NCI-H2227 (cell line): ENCODE measurements at regions not wholly inside any gene's neighbourhood (a gene's known extent, or its start where the extent isn't known, plus 50 kb on each side); places are given as distances from the start of the nearest gene placed in this dataset.
A peak's percentile ranks its signal among the peaks of the same experiment; 100 is the strongest.

Source experiments
- DNase-seq: peaks from one replicate; lab custom pipeline; 2025; ENCODE audit not compliant: unreplicated experiment; lab: John Stamatoyannopoulos, UW

DNA sequence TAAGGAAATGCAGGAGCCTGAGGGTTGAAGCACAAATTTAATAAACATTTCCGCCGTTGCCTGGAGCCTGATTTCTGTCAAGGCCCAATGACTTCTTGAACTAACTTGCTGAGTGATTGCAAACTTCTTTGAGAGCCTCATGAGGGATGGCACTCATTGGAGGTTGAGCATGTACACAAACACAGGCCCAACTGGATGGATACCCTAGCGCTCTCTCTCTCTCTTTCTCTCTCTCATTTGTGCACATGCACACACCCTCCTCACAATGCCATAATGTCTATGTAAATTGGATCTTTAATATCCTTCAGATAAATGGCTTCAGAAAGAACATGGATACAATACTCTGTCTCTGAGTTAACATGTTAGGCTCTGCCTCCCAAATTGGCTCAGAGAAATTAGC, 597.7 kb upstream of the CADM1 start:
- DNase-seq = no peak

DNA sequence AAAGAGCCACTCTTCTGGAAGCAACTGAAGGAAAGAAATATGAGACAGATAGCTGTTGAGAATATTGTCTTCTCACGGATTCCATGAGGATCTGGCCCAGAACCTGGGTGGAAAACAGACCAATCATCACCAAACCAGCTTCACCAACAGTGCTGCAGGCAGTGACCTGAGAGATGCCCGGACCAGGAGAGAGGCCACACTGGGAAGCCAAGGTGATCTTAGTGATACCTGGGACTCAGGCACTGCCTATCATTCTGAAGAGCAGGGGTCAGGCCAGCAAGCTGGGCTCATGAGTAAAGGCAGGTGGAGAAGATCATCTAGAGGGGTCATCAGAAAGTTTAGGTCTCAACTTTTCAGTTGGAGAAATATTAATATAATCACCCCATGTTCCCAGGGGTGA, 595.8 kb upstream of the CADM1 start:
- DNase-seq = no peak

DNA sequence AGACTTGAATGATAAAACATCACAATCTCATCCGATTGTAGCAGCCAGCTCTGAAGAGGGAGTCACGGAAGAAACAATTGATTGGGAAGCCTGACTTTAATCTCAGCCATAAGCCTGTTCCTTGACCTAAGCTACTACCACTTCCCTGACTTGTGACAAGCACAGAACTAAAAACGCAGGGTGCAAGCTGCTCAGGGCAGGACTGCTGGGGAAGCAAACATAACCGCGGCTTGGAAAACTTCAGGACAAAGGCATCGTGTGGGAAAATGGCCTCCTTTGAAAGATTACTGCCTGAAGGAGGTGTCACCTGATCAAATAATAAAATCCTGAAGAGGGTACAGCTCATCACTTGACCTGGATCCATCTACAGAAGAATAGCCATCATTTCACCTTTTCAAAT, 595.3 kb upstream of the CADM1 start:
- DNase-seq = no peak

DNA sequence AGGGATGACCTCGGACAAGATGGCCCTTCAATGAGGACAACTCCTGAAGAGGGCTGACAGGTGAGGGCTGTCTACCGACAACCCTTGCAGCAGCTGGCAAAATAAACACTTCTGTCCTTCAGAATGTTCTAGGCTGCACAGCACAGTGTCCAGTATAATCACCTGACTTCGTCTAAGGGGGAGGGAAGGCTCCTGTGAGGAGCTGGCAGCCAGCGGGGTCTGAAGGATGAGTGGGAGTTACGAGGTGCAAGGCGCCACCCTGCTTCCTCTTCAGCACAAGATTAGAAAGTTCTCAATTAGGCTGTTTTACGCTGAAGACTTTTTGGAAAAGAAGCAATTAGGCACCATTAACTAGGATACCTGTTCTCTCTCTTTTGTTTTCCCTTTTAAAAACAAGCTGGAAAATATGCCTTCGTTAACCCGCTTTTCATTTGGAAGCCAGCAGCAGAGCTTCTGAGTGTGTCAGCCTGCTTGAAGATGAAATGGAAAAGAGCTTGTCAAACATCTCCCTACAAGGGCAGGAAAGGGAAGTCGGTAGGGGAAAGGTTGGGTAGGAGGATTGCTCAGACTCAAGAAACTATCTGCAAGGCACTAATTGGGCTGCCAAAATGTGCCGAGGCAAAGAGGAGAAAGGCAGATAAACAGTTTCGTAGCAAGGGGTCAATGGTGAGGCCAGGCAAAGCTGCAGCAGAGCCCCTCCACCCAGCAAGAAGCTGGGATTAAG, 592.2 kb upstream of the CADM1 start:
- no peak for DNase-seq

DNA sequence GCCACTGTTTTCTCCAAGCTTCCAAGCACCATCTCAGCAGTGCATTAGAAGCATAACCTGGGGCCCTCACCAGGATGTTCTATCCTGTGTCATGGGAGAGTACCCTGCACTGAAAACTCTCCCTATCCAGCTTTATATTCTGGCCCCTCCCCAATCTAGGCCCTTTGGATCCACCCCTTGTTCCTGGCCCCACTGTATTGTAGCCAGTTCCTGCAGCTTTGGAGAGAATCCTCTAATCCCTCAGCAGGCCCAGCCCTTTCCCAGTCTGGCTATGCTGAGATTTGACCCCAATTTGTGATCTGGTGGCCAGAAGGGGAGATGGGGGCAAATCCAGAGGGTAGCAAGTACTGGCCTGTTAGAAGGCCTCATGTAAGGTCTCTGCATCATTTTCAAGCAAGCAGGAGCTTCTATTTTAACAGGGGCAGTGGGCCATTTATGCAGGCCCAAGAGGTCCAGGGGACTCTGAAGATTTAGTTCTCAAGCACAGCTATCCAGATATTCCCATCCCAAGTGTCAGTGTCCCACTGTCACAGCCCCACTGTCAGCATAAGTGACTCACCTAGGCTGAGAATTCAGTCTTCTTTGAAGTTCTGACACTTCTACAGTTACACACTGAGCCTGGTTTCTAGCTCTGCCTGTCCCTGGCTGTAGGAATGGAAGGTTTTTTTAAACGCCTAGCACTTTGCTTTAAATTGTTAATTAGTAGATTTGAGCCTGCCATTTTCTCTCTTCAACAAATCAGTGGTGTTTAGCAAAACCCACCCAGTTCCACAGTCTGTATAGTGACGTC, 589.5 kb upstream of the CADM1 start:
- DNase-seq = no peak

DNA sequence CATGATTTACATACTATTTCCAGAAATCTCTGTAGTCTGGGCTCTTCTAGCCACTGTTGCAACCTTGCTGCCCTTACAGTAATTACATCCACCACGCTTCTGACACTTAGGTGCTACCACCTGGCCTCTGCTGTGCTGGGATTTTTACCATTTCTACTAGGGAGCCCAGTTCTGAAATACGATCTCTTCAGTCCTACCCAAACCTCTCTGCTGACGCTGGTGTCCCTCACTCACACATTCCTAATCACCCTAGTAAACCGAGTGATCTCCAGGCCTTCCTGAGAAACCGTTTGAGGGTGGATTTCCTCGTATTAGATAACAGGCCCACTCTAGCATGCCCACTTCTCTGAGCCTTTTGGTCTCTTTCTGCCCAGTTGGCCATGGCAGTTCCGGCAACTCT, 588.9 kb upstream of the CADM1 start:
- no peak for DNase-seq

DNA sequence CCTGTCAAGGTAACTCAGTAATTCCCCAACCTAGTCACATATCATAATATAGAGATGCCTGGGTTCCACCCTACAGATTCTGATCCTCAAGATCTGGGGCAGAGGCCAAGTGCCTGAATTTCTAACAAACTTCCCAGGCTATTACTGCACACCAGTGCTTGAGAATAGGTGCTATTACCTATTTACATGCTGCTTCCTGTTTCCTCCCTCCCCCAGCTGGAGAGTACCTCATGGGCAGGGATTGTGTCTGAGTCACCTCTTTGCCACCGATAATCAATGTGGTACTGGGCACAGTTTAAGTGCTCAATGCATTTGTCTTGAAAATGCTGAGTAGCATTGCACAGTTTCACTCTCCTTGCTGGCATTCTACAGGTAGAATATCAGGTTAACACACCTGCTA, 582.2 kb upstream of the CADM1 start:
- DNase-seq = no peak

DNA sequence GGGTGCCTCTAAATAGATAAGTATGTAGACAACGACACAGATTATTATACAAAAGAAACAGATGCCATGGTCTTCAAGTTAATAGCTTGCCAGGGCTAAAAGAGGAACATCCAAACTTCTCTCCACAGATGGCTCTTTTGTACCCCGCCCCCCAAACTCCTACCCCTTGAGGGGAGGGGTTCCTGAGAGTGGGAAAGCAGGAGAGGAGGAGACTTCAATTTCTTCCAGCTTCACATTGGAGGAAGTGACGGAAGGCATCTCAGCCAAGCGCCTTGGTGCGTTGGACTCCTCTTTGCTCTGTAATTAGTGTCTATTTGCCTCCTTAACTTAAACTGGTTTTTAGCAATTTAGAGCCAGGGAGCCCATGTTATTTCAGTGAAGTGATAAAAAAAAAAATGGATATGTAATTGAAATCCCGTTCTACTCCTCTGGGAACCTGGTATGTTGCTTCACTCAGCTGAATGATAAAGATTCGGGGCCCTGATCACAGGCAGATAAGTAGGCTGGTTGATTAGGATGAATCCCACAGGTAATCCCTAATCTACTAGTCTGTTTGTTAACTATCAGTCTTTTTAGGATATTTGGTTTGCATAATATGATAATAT, 580.9 kb upstream of the CADM1 start:
- no peak for DNase-seq

DNA sequence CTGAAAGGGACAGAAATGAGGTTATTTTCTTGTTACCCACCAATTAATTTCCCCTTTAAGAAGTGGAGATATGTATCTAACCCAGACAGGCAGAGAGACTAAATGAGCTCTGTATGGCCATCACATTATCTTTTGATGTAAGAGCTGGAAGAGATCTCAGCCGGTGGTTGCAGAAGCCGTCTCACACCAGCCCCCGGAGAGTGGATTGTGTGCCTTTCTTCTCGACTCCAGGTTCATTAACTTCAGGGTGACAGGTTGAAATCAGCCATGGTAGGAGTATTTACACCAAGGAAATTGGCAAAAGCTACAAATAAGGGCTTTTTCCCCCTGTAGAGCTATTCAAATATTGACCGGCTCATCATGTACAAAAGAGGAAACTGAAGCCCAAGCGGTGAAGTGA, 580.3 kb upstream of the CADM1 start:
- no peak for DNase-seq

DNA sequence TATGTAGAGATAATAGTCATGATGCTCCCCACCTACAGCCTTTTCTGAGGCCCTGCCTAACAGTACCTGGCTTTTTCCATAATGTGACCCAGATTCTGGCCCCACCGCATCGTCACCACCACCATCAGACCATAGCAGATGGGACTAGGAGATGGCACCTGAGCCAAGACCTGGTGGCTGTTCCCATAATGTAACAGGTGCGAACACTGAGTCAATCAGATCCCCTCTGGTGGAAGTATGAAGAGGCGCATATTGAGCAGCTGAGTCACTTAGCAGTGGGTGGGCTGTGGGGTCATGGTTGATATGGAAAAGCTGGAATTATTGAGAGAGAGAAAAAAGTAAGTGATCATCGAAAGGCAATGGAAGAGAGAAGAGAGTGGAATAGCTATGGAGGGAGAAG, 578.0 kb upstream of the CADM1 start:
- no peak for DNase-seq

DNA sequence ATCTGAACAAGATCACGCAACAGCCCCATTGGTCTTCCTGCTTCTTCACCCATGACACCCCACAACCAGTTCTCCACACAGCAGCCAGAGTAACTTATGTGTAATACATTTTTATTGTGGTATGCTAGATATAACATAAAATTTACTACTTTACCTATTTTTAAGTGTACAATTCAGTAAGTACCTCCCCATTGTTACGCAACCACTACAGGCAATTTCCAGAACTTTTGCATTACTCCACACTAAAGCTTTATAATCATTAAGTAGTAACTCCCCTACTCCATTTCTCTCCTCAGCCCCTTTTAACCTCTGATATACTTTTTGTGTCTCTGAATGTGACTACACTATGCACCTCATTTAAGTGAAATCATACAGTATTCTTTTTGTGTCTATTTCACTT, 575.4 kb upstream of the CADM1 start:
- no peak for DNase-seq

DNA sequence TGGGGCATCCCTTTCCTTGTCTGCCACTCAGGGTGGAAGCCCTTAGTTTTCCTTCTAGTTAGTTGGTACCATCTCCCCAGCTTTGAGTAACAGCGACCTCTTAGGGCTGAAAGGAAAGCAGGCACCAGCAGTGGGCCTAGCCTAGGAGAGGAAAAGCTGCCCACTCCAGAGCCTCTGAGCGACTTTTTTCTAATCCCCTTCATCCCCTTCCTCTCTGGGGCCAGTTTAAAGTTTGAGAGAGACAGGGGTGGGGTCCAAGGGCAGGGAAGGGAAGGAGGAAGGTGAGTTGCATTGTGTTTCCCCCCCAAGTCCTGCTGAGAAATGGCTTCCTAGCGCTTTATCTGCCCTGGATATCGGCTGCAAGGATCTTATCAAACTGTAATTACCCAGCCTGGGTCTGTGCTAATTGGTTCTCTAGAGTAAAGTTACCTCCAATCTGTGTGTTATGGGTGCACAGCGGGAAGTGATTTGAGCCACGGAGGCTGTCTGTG, 573.9 kb upstream of the CADM1 start:
- peak; percentile 24 for DNase-seq

DNA sequence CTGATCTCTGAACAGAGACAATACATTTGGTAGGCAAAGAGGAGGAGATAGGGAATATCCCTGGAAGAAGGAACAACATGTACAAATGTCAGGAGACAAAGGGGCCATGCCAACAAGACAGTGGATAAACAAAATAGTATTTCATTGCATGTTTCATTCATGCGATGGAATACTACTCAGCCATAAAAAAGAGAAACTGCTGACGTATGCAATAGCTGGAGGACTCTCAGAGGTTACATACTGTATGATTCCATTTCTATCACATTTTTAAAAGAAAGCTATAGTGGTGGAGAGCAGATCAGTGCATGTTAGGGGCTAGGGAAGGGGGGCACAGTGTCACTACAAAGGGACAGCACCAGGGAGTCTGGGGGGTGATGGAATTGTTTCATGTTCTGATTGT, 572.9 kb upstream of the CADM1 start:
- no peak for DNase-seq

DNA sequence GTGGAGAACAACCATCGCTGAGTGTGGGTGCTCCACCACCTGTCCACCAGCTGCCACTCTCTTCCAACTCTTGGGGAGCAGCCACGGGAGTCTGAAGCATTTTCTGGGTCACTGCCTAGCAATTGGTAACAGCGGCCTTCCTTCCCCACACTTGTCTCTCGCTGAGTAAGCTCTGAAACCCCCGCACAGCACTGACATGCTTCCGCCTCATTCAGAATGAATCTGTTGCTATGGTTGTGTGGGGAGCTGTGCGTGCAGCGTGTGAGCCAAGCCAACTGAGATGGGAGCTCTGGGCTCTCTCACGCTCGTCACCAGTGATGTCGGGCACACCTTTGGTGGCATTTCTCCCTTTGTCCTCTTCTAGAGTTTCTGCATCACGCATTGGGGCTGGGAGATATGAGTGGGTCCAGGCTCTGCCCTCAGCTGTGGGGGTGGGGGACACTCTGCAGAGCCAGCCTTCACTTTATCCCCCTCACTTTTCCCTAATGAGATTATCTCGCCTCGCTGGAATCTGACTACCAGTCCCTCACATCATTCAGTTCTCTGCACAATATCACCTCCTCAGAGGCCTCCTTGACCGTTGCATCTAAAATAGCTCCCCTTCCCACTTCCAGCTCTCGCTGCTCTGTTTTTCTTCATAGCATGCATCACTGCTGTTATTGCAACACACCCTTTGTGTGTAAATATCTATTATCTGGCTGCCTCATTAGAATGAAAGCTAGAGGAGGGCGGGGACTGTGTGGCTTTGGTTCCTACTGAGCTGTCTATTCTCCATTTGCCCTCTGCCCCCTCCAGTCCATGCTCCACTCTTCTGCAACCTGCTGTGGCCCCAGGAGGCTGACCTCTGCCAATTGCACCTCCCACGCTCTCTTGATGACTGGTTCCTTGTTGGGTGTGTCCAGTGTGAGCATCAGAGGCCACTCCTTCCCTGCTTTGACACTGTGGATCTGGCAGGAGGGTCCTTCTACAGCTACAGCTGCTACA, 569.9 kb upstream of the CADM1 start:
- DNase-seq = peak; percentile 39

DNA sequence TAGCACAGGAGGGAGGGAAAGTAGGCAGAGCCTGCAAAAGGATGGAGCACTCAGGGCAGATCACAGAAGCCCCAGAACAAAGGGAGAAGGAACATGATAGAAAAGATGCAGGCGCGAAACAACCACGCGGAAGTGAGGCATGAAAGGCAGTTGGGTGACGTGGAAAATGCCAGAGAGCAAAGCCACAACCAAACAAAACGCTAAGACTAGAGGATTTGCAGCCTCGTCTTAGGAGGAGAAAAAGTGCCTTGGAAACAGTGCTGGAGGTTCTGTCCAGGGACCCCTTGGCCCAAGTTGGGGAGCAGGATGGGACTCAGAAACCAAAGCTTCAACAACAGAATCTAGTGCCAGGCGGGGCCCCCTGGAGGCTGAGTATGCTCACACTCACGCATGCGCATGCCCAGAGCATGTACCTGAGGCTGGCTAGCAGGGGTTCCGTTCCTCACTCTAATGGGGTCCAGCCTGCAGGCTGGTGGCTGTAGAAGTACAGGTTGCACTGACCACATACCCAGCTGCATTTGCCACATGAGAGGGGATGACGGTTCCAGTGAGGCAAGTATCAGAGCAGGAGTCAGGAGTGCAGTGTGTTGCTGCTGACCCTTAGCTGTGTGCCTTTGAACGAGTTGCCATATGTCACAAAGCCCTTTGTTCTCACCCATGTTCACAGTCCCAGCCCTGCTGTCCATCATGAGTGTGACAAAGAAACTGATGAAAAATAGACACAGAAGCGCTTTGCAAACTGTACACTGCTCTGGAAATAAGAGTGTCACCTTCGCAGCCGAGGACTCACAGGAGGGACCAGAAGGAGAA, 568.6 kb upstream of the CADM1 start:
- DNase-seq = no peak

DNA sequence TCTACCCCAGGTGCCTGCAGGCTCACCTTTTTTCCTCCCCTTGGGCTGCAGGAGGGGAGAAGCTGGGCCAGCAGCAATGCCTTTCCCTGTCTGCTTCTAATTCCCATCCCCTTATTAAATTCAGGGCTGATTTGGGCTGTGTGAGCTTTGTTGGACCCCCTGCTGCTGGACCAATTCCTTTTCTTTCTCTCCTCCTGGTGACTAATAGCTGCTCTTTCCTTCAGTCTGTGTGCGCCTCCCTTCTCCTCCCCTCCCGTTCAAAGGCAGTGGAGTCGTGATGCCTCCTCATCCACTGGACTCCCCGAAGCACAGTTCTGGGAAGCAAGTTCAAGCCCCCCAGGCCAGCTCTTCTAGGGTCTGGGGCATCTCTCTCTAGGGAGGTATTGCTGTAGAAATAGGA, 567.9 kb upstream of the CADM1 start:
- peak; percentile 10 for DNase-seq

DNA sequence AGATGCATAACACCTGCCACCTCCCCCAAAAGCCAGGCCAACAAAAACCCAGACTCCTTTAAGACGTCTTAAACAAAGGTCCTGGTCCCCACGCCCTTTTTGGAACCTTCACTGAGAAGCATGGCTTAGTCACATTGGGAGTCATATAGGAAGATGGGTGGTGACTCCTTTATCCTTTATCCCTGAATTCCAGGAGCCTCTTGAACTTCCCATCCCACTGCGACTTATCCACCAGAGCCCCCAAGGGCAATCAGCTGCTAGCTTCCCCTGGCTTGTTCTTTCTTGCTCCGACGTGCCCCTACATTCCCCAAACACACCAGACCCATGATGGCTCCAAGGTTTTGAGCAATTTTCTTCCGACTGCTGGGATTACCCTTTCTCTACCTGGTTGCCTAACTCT, 567.0 kb upstream of the CADM1 start:
- DNase-seq = no peak

DNA sequence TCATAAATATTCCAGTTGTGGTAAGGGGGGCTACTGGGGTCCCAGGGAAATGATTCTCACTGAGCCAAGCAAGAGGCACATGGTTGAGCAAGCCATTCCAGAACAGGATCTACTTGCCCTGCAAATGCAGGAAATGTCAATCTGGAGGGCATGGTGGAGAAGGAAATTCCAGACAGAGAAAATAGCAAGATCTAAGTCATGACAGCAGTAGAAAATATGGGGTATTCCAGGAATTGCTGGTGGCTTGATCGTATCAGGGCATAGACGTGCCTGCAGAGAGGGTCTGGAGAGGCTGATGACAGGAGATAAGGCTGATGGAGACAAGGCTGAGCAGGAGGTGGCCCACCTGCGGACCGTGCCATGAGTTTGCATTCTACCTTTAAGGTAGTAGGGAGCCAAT, 566.3 kb upstream of the CADM1 start:
- DNase-seq = no peak

DNA sequence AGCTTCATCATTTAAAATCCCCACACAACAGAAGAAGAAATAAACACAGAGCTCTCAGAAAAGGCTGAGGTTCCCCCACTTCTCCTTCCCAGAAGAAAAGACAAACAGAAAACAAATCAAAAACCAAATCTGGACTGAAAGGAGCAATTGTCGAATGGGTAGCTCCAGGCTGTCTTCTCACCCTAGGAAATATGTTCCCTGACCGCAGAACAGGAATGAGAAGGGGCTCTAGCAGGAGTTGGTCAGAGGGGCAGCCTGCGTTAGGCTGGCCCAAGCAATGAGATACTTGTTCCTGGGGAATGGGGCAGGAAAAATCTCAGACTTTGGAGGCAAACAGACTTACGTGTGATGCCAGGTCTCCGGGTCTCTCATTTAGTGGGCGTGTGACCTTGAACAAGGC, 562.6 kb upstream of the CADM1 start:
- DNase-seq = no peak

DNA sequence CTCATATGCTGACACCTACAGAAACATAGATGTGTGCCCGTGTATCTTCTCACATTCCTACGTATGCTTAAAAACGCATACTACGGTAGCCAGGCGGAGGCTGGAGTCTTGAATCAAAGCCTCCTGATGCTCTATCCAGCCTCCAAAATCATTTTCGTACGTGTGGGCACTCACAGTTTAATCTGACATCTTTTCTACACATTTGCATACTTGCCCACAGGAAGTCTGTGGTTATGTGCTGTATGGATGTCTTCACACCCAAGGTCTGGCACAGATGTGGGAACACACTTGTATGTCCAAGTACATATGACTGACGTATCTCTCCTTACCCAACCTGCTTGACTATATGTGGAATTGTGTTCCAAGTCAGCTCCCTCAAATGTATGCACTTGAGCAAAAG, 561.8 kb upstream of the CADM1 start:
- DNase-seq = no peak
